ENCODE measurements at regions not wholly inside any gene's neighbourhood (a gene's known extent, or its start where the extent isn't known, plus 50 kb on each side); places are given as distances from the start of the nearest gene placed in this dataset.

DNA sequence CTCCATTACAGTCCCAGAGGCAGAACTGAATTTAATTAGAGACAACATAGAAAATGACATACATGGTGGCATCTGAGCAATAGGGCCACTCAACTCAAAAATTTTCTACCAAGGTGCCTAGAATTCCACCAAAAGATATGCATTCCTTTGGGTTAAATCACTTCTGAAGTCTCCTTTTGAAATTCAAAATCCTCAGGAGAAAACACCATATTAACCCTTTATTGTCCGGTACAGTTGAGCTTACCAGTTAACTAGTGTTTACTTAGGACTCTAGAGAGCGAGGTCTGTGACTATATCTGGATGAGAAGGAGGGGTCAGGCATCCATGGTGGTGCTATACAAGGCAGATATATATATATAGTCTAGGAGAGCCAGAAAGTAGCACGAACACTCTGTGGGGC is 355.6 kb upstream of the CAMK1G start:
- no peak for DNase-seq (ENCODE audit: low read depth)

DNA sequence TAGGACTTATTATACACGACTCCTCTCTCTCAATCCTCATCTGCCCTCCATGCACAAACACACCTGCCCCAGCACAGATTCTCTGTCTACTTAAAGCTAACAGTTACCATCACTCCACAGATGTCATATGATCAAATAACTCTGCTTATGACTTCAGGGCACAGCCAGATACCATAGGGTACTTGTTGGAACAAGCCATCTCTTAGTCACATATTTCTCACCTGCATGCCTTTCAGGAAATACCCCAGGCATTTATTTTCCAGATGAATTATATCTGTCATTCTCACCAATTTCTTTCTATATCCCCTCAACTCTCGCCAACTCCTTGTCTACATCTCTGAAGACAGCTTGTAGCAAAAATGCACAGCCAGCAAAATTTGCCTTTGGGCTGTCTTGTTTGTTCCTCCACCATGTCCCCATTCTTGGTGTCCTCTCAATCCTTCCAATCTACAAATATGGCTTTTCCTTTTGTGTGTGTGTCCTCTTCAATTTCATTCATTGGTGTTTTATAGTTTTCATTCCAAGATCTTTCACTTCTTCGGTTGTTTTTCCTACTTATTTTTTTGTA is 353.9 kb upstream of the CAMK1G start:
- no peak for DNase-seq (ENCODE audit: low read depth)

DNA sequence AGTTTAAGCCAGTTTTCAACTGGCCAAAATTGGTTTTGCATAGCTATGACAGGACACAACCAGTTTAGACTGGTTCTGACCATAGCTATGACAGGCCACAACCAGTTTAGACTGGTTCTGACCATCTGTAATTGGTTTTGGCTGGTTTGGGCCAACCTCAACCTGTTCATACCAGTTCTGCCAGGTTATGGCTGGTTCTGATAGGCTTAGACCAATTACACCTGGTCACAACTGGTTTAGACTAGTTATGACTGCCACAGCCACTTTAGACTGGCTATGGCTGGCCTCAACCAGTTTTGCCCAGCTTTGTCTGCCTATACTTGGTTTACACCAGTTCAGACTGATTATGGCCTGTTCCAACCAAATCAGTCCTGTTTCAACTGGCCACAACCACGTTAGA is 353.2 kb upstream of the CAMK1G start:
- no peak for DNase-seq (ENCODE audit: low read depth)

DNA sequence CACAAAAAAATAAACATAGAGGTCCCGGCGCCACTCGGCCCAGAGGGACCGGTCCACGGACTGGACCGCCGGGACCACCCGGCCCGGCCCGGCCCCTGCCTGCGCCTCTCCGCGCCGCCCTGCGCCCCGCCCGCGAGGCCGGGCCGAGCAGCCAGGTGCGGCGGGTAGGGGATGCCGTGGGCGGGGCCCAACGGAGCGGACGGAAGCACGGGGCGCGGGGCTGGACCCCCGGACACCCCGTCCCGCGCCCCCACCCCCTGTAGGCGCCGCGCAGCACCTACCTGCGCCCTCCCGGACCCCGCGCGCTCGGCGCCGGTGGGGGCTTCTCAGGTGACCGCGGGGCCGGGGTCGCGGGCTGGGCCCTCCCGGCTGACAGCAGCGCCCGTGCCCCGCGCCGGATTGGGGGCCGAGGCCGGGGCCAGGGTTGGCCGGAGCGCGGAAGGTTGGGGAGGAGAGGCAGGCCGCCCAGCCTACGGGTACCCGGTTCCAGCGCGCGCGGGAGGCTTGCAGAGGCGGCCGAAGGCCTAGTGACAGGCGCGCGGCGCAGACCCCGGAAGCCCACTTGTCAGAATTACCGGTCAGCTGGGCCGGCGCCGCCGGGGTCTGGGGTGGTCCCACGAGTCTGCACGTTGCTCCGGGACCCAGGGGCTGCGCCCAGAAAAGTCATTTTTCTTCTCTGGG is 351.9 kb upstream of the CAMK1G start:
- DNase-seq (ENCODE audit: low read depth) = no peak

DNA sequence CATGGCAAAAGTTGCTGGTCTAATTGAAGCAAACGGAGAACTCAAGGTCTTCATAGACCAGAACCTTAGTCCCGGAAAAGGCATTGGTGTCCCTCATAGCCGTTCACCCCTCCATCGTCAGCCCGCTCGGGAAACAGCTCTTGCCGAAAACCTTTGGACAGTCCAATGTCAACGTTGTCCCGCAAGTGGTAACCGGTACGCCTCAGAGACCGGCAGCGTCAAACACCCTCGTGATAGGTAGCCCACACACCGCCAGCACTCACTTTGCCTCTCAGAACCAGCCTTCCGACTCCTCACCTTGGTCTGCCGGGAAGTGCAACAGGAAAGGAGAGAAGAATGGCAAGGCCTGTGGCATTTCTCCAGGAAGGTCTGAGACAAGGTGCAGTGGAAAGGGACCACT is 351.3 kb upstream of the CAMK1G start:
- DNase-seq (ENCODE audit: low read depth) = no peak

DNA sequence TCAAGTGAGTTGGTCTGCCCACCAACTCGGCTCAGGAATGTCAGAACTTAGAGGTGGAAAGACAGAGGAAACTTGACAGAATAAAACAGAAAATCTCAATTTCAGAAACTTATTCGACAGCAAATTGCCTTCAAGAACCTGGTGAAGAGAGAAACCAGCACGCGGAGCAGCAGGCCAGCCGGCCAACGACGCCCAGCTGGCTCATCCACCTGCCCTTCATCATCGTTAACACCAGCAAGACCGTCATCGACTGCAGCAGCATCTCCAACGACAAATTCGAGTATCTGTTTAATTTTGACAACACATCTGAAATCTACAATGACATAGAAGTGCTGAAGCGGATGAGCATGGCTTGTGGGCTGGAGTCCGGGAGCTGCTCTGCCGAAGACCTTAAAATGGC is 350.8 kb upstream of the CAMK1G start:
- no peak for DNase-seq (ENCODE audit: low read depth)

DNA sequence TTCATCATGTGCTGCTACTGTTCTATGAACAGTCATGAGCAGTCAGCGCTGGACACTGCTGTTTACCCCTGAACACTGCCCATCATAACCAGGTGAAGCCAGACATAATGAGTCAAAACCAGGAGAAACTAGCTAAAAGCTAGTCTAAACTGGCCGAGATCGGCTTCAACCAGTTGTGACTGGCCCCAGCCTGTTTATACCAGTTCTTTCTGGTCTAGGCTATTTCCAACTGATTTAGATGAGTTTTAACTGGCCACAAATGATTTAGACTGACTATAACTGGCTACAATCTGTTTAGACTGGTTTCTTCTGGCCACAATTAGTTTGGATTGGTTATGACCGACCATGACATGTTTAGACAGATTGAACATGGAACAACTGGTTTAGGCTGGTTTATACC is 348.3 kb upstream of the CAMK1G start:
- no peak for DNase-seq (ENCODE audit: low read depth)

DNA sequence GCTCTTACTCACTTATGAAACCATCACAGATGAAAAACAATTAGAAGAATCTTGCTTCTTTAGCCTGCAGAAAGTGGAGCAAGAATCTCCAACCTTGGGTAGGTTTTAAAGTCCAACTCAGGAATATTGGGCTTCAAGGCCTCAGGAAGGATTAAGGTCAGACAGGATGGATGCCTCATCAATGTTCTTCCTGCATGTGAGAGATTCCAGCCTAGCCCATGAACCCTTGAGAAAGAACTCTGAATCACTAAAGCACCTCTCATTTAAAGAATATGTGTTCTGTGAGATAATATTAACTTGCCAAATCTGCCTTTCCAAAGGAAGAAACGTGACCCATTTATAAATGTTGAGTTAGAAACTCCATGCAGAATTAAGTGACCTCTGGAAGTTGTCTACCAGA is 345.2 kb upstream of the CAMK1G start:
- DNase-seq (ENCODE audit: low read depth) = no peak

DNA sequence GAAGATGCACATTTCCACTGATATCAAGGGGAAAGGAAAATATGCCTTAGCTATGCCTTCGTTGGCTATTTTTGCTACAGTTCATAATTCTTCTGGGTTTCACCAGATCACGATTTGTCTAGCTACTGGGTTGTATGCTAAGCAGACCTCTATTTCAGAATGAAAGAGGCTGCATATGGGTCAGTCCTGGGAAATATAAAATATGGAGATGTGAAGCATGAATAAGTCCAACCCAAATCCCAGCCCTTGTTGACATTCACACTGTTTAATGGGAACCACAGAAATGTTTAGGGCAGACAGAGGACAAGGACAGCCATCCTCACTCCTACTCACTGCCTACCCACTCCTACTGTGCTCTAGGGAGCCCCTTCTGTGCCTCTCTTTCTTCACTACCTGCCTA is 343.2 kb upstream of the CAMK1G start:
- DNase-seq (ENCODE audit: low read depth) = no peak

DNA sequence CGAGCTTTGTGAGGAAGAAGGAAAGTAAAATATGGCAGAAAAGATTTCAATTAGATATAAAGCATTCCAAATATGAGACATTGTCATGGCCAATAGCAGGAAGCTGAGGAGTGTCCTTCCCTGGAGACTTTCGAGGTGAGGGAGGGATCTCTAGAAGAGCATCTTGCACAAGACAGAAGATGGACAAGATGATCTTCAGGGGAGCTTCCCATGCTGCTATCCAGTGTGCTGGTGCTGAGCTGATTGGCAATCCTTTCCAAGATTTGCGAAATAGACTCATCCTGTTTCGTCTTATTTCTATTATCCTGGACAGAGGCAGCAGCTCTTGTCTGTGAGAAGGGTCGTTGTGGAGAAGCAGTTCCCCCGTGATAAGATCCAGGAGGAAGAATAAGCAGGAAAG is 342.0 kb upstream of the CAMK1G start:
- no peak for DNase-seq (ENCODE audit: low read depth)

DNA sequence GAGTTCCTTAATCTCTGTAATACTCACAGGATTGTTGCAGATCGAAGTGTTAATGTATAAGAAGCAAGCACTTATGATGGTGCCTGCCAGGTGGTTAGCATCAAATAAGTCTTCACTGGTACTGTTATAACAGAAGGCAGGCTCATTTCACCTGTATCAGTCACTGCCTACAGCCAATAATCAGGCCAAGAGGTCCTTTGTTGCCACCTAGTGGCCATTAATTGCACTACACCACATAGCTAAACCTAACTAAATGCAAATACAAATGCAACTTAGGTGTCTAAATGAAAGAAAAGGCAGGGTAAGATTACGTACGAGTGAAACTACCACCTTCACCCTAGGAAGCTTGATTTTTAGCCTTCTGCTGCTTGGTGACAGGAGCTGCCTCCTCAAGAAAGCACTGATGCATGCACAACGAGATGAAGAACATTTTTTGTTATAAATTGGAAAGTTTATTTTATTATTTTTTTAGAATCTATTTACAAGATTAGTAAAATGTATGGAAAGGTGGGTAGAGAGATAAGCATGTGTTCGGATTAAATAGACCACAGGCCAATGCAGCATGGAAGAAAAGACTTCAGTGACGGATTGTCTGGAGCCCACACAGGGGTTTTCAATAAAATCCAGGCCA is 334.8 kb upstream of the CAMK1G start:
- DNase-seq (ENCODE audit: low read depth) = peak; percentile 8

DNA sequence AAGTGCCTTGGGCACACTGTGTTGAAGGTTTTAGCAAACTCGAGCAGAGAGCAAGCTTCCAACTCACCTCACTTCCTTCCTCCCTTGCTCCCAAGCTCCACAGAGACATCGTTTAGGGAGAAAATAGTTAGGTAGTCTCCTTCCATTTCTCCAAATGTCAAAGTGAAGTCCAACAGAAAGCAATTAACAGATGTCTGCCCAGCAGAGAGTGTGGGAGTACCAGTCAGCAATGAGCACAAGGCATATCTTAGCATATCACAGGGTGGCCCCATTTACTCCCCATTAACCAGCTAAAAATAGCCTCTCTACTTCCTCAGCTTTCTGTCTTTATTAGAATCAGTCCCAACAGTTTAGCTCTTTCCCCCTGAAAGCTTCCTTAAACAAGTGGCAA is 334.2 kb upstream of the CAMK1G start:
- no peak for DNase-seq (ENCODE audit: low read depth)

DNA sequence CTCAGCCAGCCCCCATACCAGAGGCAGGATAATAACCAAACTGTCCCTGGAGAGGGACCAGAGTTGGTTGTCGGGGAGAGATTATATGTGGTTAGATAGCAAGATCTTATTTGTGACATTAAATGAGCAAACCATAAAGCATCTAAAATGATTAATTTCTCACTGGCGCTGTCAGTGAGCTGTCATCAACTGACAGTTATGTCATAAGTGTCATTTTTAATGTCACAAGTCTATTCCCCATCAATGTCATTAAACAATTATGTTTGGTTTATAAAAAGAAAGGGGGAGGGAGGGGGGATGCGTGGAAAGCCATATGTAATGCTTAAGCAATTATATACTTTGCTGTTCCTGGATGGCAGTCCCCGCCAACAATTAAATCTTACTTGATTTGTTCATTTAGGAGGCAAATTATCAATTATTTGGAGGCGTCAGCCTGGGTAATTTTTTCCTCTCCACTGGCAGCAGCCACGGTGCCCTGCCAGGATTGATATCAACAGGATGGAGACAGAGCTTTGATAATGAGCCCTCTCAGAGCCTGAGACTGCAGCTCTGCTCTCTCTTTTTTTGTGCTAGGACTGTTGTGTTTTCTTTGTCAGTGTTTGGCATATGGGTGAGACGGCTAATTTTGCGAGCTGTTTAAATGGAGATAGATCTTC is 333.6 kb upstream of the CAMK1G start:
- DNase-seq (ENCODE audit: low read depth) = no peak

DNA sequence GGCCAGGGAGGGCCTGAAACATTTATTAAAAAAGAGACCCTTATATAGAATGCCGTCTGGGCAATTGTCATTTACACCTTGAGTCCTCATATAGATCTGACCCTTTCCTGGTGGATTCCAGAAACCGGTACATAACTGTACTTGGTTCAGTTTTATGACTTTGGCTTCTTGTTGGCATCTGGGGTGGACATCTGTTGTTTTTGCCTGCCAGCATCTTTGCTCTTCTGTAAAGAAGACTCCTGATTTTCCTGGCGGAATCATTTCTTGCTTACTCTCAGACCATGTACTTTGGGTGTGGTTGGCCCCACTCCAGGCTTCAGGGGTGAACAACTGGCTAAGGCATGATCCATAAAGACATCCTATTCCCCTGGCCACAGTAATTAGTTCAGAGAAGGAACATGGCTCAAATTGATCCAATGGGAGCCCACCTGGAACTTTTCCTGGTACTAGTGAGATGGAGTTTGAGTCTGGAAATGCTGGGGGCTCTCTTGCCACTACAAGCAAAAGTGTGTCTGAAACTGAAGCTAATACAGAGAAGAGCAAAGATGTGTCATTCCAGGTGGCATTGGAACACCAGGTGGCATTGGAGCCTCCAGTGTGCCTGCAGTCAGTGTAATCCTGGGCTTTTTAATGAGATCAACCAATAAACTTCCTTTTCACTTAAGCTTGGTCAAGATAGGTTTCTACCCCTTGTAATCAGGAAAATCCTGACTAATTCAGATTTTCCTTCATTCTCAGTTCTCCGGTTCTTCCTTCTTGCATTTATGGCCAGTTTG is 332.5 kb upstream of the CAMK1G start:
- DNase-seq (ENCODE audit: low read depth) = no peak

DNA sequence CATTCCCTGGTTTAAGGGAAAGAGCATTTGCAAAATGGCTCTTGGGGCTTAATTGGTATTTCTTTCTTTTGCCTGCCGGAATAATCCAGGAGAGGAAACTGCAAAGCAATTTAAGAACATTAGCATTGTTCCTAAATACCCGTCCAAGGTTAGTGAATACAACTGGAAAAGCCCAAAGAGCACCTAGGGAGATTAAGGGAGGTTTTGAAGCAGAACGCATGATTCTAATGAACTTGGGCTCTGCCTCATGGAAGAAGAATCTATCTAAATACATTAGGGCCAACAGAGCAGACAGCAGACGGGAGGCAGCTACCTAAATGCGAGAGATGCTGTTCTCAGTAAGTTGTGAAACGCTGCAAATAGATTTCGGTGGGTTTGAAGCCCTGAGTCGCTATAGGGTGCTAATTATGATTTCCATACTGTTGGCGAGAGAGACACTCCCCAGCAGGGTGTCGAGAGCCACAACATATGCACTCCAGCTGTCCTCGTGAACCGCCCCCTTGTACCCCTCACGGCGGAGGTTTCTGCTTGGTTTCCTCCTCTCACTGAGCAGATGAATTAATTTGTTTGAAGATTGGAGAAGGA is 326.7 kb upstream of the CAMK1G start:
- no peak for DNase-seq (ENCODE audit: low read depth)

DNA sequence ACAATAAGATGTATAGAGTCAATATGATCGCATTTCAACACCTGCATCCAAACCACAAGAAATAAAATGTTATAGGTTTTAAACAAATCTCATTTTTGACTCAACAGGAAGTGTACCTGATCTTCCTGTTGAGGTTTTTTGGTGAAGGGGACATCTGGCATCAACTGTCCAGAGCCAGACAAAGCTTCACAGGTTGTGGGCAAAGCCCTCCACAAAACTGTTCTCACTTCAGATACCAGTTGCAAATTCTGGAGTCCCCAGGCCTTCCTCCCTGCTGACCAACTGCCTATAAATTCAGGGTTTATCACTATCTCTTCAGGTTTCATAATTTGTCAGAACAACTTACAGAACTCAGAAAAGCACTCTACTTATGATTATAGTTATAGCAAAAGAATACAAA is 326.1 kb upstream of the CAMK1G start:
- DNase-seq (ENCODE audit: low read depth) = no peak

DNA sequence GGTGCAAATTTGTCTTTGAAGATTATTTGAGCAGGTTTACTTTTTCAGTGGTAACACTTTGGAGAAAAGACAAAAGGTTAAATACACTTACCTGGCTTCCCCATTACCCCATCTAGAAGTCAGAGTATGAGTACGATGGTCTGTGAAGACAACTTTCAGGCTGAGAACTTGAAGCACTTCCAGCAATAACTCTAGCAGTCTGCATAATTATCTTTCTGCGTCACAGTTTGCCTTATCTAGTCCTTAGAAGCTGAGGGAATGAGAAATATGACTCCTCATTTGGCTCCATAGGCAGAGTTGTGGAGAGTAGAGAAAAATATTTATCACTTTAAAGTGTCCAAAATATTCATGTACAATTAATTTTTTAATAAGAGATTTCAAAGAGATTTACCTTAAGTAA is 323.4 kb upstream of the CAMK1G start:
- no peak for DNase-seq (ENCODE audit: low read depth)

DNA sequence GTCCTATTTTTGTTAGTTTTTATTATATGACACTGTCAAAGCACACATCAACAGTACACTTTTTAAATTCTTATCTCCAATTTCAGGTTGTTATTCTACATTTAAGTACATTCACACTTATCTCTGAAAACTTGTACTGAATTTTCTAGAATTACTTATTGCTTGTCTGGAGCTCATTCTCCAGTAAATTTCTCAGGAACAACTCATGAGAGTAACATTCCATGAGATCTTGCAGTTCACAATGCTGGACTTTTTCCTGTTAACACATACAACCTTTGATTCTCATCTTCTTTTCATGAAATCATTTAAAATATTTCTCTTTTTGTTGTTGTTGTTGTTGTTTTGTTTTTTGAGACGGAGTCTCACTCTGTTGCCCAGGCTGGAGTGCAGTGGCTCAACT is 320.9 kb upstream of the CAMK1G start:
- DNase-seq (ENCODE audit: low read depth) = no peak

DNA sequence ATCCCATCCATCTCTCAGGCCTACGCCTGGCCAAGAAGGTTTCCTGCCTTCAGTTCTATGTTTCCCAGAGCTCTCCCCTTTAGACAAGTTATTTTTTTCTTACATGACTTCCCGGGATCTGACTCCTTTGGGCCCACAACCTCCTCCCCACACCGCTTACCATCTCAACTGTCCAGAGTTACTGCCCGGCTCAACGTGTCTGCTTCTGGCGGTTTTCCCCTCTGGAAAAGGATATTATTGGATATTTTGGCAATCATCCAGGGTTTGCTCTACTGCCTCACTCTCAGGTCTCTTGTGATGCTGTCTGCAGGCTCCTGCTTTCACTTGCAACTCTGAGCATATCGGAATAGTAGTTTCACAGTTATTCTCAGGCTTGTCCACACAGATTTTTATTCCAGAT is 318.2 kb upstream of the CAMK1G start:
- DNase-seq (ENCODE audit: low read depth) = no peak

DNA sequence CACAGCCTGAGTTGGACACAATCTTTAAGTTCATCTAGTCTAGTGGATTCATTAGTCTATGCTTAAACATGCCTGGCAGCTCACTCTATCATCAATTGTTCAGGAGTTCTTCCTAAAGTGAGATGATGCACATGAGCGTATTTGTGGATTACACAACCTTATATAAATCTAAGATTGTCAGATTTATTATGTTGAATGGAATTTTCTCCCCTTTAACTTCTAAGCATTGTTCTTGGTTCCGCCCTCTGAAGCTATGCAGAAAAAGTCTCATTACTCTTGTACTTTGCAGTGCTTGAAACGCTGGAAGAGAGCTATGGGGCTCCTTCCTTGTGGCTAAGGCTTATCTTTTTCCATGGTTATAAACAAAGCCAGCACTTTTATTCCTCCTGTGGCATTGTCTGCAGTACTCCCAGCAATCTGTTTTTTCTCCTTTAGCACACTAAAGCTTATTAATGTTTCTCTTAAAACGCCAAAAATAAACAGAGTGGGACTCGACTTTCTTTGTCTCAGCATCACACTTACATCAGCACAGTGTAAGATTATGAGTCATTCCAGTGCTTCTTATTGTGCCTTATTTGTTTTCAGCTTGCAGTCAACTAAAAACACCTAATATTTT is 316.8 kb upstream of the CAMK1G start:
- DNase-seq (ENCODE audit: low read depth) = no peak

DNA sequence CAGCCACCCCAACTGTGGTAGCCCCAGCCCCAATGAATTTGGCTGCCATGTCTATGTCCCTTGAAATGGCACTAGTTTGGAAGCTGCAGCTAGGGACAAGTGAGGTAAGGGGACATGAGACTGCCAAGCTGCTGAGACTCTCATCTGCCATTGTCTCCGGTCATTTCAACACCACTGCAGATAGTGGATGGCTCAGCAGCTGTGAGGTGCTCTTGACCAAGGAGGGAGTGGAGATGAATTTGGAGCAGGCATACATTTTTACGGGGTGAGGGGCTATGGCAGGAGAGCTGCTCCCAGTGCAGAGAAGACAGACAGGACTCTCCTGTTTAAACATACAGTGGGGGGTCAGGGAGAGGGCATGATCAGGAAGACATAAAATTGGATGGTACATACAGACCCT is 315.5 kb upstream of the CAMK1G start:
- DNase-seq (ENCODE audit: low read depth) = no peak

DNA sequence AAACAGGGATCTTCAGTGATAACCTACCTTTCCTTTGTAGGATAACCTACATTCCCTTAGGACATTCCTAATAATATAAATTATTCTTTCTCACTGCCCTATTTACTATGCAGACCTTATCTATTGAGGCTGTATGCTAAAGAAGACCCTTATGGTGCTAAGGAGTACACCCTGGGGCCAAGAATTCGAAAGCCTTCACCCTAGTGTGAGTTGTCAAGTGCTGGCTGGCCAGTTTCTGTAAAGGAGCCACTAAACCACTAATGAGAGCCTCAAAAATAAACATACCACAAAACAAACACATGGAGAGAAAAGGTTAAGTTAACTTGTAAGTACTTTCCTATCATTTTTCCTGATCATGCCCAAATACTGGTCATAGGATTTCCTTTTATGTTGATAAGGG is 315.0 kb upstream of the CAMK1G start:
- no peak for DNase-seq (ENCODE audit: low read depth)
